ENCODE measurements at regions not wholly inside any gene's neighbourhood (a gene's known extent, or its start where the extent isn't known, plus 50 kb on each side); places are given as distances from the start of the nearest gene placed in this dataset.

DNA sequence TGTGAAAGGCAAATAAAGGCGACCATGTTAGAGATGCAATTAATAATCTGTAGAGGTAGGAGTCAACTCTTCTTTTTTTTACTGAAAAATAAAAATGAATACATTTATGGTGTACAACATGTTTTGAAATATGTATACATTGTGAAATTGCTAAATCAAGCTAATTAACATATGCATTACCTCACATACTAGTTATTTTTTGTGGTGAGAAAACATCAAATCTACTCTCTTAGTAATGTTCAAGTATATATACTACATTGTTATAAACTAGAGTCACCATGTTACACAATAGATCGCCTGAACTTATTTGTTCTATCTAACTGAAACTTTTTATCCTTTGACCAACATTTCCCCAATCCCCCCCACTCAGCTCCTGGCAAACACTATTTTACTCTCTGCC is 143.2 kb downstream of the POU4F1 start:
- Mint-ChIP-seq H3K4me1 (ENCODE audit: unreplicated experiment) (no peaks in the 10 kb centered on the region), H3K36me3 (ENCODE audit: low read depth, unreplicated experiment) (no peaks in the 10 kb centered on the region), H3K27ac (ENCODE audit: unreplicated experiment) (no peak overlapping the region), H3K27me3 (ENCODE audit: unreplicated experiment) (no peaks in the 10 kb centered on the region), H3K4me3 (ENCODE audit: unreplicated experiment) (no peak overlapping the region), H3K9me3 (ENCODE audit: unreplicated experiment) (no peaks in the 10 kb centered on the region)
- DNase-seq (ENCODE audit: low spot score), result no peak
- no peak for TF ChIP-seq CTCF (IDR thresholded peaks at IDR 0.05; ENCODE audit: unreplicated experiment)

GRCh38 chr13:78443839-78444238 is 159.5 kb downstream of the POU4F1 start:
- no peaks in the 10 kb centered on the region for H3K36me3 Mint-ChIP-seq (ENCODE audit: low read depth, unreplicated experiment)
- DNase-seq (ENCODE audit: low spot score), result no peak
- H3K4me3 Mint-ChIP-seq (ENCODE audit: unreplicated experiment), result no peak overlapping the region
- no peak for TF ChIP-seq CTCF (IDR thresholded peaks at IDR 0.05; ENCODE audit: unreplicated experiment)
- no peak overlapping the region for H3K27ac Mint-ChIP-seq (ENCODE audit: unreplicated experiment)
- H3K9me3 Mint-ChIP-seq (ENCODE audit: unreplicated experiment), result no peaks in the 10 kb centered on the region
- H3K27me3 Mint-ChIP-seq (ENCODE audit: unreplicated experiment), result no peaks in the 10 kb centered on the region
- no peaks in the 10 kb centered on the region for H3K4me1 Mint-ChIP-seq (ENCODE audit: unreplicated experiment)

GRCh38 chr13:78437781-78438180 is 165.6 kb downstream of the POU4F1 start:
- DNase-seq (ENCODE audit: low spot score), result no peak
- Mint-ChIP-seq H3K4me3 (ENCODE audit: unreplicated experiment) (no peak overlapping the region), H3K27ac (ENCODE audit: unreplicated experiment) (no peak overlapping the region), H3K36me3 (ENCODE audit: low read depth, unreplicated experiment) (no peaks in the 10 kb centered on the region), H3K4me1 (ENCODE audit: unreplicated experiment) (no peaks in the 10 kb centered on the region), H3K9me3 (ENCODE audit: unreplicated experiment) (no peaks in the 10 kb centered on the region), H3K27me3 (ENCODE audit: unreplicated experiment) (no peaks in the 10 kb centered on the region)
- no peak for TF ChIP-seq CTCF (IDR thresholded peaks at IDR 0.05; ENCODE audit: unreplicated experiment)

GRCh38 chr13:78436311-78436710 is 167.0 kb downstream of the POU4F1 start:
- Mint-ChIP-seq H3K36me3 (ENCODE audit: low read depth, unreplicated experiment) (no peaks in the 10 kb centered on the region), H3K9me3 (ENCODE audit: unreplicated experiment) (no peaks in the 10 kb centered on the region), H3K27ac (ENCODE audit: unreplicated experiment) (no peak overlapping the region), H3K4me1 (ENCODE audit: unreplicated experiment) (no peaks in the 10 kb centered on the region), H3K4me3 (ENCODE audit: unreplicated experiment) (no peak overlapping the region), H3K27me3 (ENCODE audit: unreplicated experiment) (no peaks in the 10 kb centered on the region)
- TF ChIP-seq CTCF (IDR thresholded peaks at IDR 0.05; ENCODE audit: unreplicated experiment), result no peak
- DNase-seq (ENCODE audit: low spot score), result no peak

- TF ChIP-seq CTCF (IDR thresholded peaks at IDR 0.05; ENCODE audit: unreplicated experiment), result no peak
- Mint-ChIP-seq H3K9me3 (ENCODE audit: unreplicated experiment) (no peaks in the 10 kb centered on the region), H3K36me3 (ENCODE audit: low read depth, unreplicated experiment) (no peaks in the 10 kb centered on the region), H3K4me1 (ENCODE audit: unreplicated experiment) (peaks cover 3% of the 10 kb centered on the region), H3K27me3 (ENCODE audit: unreplicated experiment) (peaks cover 2% of the 10 kb centered on the region), H3K27ac (ENCODE audit: unreplicated experiment) (no peak overlapping the region), H3K4me3 (ENCODE audit: unreplicated experiment) (no peak overlapping the region)
- no peak for DNase-seq (ENCODE audit: low spot score)
Observed at GRCh38 chr13:78431328-78431727, 172.0 kb downstream of the POU4F1 start.
